C1 segment of cervical spinal cord (tissue), 14 donors: ENCODE measurements at regions not wholly inside any gene's neighbourhood (a gene's known extent, or its start where the extent isn't known, plus 50 kb on each side); places are given as distances from the start of the nearest gene placed in this dataset.
"Not testable (repeated sequence)": the region's sequence is repeated elsewhere in the genome, so short reads cannot be mapped to it uniquely, and the experiment has no call there.

Source experiments
- DNase-seq, 14 donors: peaks; one replicate each; lab custom pipeline; 2025; lab: John Stamatoyannopoulos, UW

GRCh38 chr2:215794829-215795546 is 218.4 kb downstream of the MREG start:
- no peak for DNase-seq

GRCh38 chr2:215793747-215794595 is 219.4 kb downstream of the MREG start:
- DNase-seq: peak in 2 of 14 donors; percentile 3

GRCh38 chr2:215791481-215791937 is 221.8 kb downstream of the MREG start:
- no peak for DNase-seq

- no peak for DNase-seq
Observed at GRCh38 chr2:215790523-215791421, 222.6 kb downstream of the MREG start.

GRCh38 chr2:215787565-215788178 is 225.7 kb downstream of the MREG start:
- DNase-seq: no peak

GRCh38 chr2:215787025-215787424 is 226.3 kb downstream of the MREG start:
- DNase-seq: no peak

- DNase-seq: no peak
Observed at GRCh38 chr2:215784371-215784783, 229.0 kb downstream of the MREG start.

GRCh38 chr2:215783640-215784039 is 229.7 kb downstream of the MREG start:
- DNase-seq: not testable (repeated sequence)

GRCh38 chr2:215782965-215783364 is 230.4 kb downstream of the MREG start:
- DNase-seq: no peak

- DNase-seq: no peak
Observed at GRCh38 chr2:215782295-215782694, 231.1 kb downstream of the MREG start.

GRCh38 chr2:215780907-215781685 is 232.3 kb downstream of the MREG start:
- DNase-seq: no peak

GRCh38 chr2:215780313-215780712 is 233.0 kb downstream of the MREG start:
- no peak for DNase-seq

GRCh38 chr2:215779912-215780311 is 233.4 kb downstream of the MREG start:
- DNase-seq: no peak

GRCh38 chr2:215777465-215778044 is 235.8 kb downstream of the MREG start:
- DNase-seq: no peak

GRCh38 chr2:215775106-215775505 is 238.2 kb downstream of the MREG start:
- DNase-seq: no peak

- no peak for DNase-seq
Observed at GRCh38 chr2:215773728-215774127, 239.6 kb downstream of the MREG start.

- DNase-seq: no peak
Observed at GRCh38 chr2:215772634-215773563, 240.5 kb downstream of the MREG start.

GRCh38 chr2:215772003-215772402 is 241.3 kb downstream of the MREG start:
- DNase-seq: no peak

- no peak for DNase-seq
Observed at GRCh38 chr2:215771241-215771640, 242.1 kb downstream of the MREG start.
